NOMO-1 (cell line): ENCODE measurements at regions not wholly inside any gene's neighbourhood (a gene's known extent, or its start where the extent isn't known, plus 50 kb on each side); places are given as distances from the start of the nearest gene placed in this dataset.

ENCODE experiments used
- DNase-seq, 2 experiments: peaks; one replicate each; lab custom pipeline; 2025; ENCODE audit not compliant: unreplicated experiment in 2 of 2; lab: John Stamatoyannopoulos, UW

- DNase-seq, result no peak
Measured at GRCh38 chr9:1201262-1201661, 151.1 kb downstream of the DMRT2 start.

GRCh38 chr9:1201901-1202300 is 151.7 kb downstream of the DMRT2 start:
- no peak for DNase-seq

GRCh38 chr9:1202512-1203280 is 152.5 kb downstream of the DMRT2 start:
- DNase-seq, result no peak

- DNase-seq, result no peak
Measured at GRCh38 chr9:1207686-1208085, 157.5 kb downstream of the DMRT2 start.

- DNase-seq, result no peak
Measured at GRCh38 chr9:1208157-1208556, 158.0 kb downstream of the DMRT2 start.

GRCh38 chr9:1210954-1211353 is 160.8 kb downstream of the DMRT2 start:
- DNase-seq, result no peak

GRCh38 chr9:1216532-1216931 is 166.4 kb downstream of the DMRT2 start:
- no peak for DNase-seq

GRCh38 chr9:1217076-1217475 is 166.9 kb downstream of the DMRT2 start:
- no peak for DNase-seq

- DNase-seq, result no peak
Measured at GRCh38 chr9:1219284-1219683, 169.1 kb downstream of the DMRT2 start.

GRCh38 chr9:1221298-1221697 is 171.1 kb downstream of the DMRT2 start:
- DNase-seq, result no peak

GRCh38 chr9:1222511-1222910 is 172.4 kb downstream of the DMRT2 start:
- no peak for DNase-seq

GRCh38 chr9:1231998-1232919 is 182.1 kb downstream of the DMRT2 start:
- no peak for DNase-seq

GRCh38 chr9:1233568-1233967 is 183.4 kb downstream of the DMRT2 start:
- DNase-seq, result no peak

- no peak for DNase-seq
Measured at GRCh38 chr9:1235650-1236049, 185.5 kb downstream of the DMRT2 start.

- no peak for DNase-seq
Measured at GRCh38 chr9:1236061-1236460, 185.9 kb downstream of the DMRT2 start.

- DNase-seq, result no peak
Measured at GRCh38 chr9:1238407-1238806, 188.2 kb downstream of the DMRT2 start.

- no peak for DNase-seq
Measured at GRCh38 chr9:1248743-1249142, 198.6 kb downstream of the DMRT2 start.

- DNase-seq, result no peak
Measured at GRCh38 chr9:1253064-1253979, 203.2 kb downstream of the DMRT2 start.

- no peak for DNase-seq
Measured at GRCh38 chr9:1254071-1254470, 203.9 kb downstream of the DMRT2 start.

- no peak for DNase-seq
Measured at GRCh38 chr9:1256178-1256577, 206.0 kb downstream of the DMRT2 start.

- no peak for DNase-seq
Measured at GRCh38 chr9:1261266-1261665, 211.1 kb downstream of the DMRT2 start.
